Spleen (tissue), 11 donors: ENCODE measurements at regions not wholly inside any gene's neighbourhood (a gene's known extent, or its start where the extent isn't known, plus 50 kb on each side); places are given as distances from the start of the nearest gene placed in this dataset.

Experiments used
- DNase-seq: peaks from one replicate; pipeline ENCODE4 v3.0.0-alpha.2; 2020
- H3K27ac ChIP-seq, 8 donors: fragments of 200-600 bp; sonication (generic) in 7 of 8; 1 replicate in 4 of 8; 2 replicates in 4 of 8; pipeline versions ENCODE4 v1.5.0 to v1.8.0; 2016 to 2021; ENCODE audit warnings: inconsistent platforms in 4 of 8, mild to moderate bottlenecking in 4 of 8, moderate library complexity in 1 of 8
- H3K27me3 ChIP-seq, 7 donors: fragments of 200-600 bp; sonication (generic) in 6 of 7; replicated peaks in 1 of 7; 1 replicate in 4 of 7; 2 replicates in 3 of 7; pipeline versions ENCODE4 v1.5.0 to v1.8.0; 2016 to 2021; ENCODE audit warnings: inconsistent platforms in 3 of 7, mild to moderate bottlenecking in 1 of 7
- H3K36me3 ChIP-seq, 6 donors: fragments of 200-600 bp; sonication (generic) in 5 of 6; 1 replicate in 4 of 6; 2 replicates in 2 of 6; pipeline versions ENCODE4 v1.5.0 to v1.8.0; 2016 to 2021; ENCODE audit warnings: inconsistent platforms in 2 of 6
- H3K4me1 ChIP-seq, 6 donors: fragments of 200-600 bp; sonication (generic) in 5 of 6; 1 replicate in 3 of 6; 2 replicates in 3 of 6; pipeline versions ENCODE4 v1.5.0 to v1.8.0; 2016 to 2021; ENCODE audit warnings: inconsistent platforms in 3 of 6
- H3K4me3 ChIP-seq, 8 donors: fragments of 200-600 bp; sonication (generic) in 7 of 8; 1 replicate in 4 of 8; 2 replicates in 4 of 8; pipeline versions ENCODE4 v1.5.0 to v1.8.0; 2016 to 2021; ENCODE audit warnings: inconsistent platforms in 4 of 8, mild to moderate bottlenecking in 4 of 8, moderate library complexity in 2 of 8
- H3K9me3 ChIP-seq, 8 donors: fragments of 200-600 bp; sonication (generic) in 7 of 8; 1 replicate in 4 of 8; 2 replicates in 4 of 8; pipeline versions ENCODE4 v1.5.0 to v1.8.0; 2016 to 2021; ENCODE audit warnings: inconsistent platforms in 4 of 8
- CTCF ChIP-seq, 11 experiments: fragments of 200-600 bp in 7 of 11; fragments of 450-650 bp in 4 of 11; sonication (generic) in 4 of 11; IDR thresholded peaks in 8 of 11; conservative IDR thresholded peaks in 3 of 11; 1 replicate in 7 of 11; 2 replicates in 4 of 11; pipeline versions ENCODE4 v1.4.0 to v1.8.0; 2016 to 2021; ENCODE audit warnings: antibody characterized with exemption in 11 of 11, inconsistent platforms in 4 of 11, mild to moderate bottlenecking in 1 of 11
- POLR2A ChIP-seq, 3 donors: fragments of 450-650 bp; IDR thresholded peaks; one replicate each; pipeline ENCODE4 v1.5.1; 2017; ENCODE audit warnings: antibody characterized with exemption in 3 of 3, mild to moderate bottlenecking in 1 of 3
- POLR2AphosphoS5 ChIP-seq, 3 donors: sonication (generic); formaldehyde crosslinking; IDR thresholded peaks; one replicate each; pipeline ENCODE4 v1.5.1; 2017; ENCODE audit warnings: antibody characterized with exemption in 3 of 3
- WGBS, 5 donors: extraction: QIAGEN DNeasy Blood & Tissue Kit in 3 of 5; methylation state at CpG; one replicate each; pipeline versions ENCODE4 v1.1.5 to v1.1.7; 2013 to 2018; 5-methylcytosine and 5-hydroxymethylcytosine counted together
- intact Hi-C: fragments of 100-400 bp; cut with DNase I; formaldehyde crosslinking; loops from one replicate; pipeline ENCODE4 v1.15.0; 2023; ENCODE audit warnings: low total_unique reads
- donor health status: healthy with polysubstance abuse.
- donor health status: DM: no; HTN: no; CAD: no; lungs with moderate emphysema.
- donor health status: DM: no; HTN: no; CAD: no.
- donor health status: Bipolar disorder and iron deficiency.
- donor health status: healthy.
- donor health status: DM: no; HTN: no; CAD: no.
- donor health status: DM: yes; HTN: yes; CAD: no.

- no peaks in the 10 kb centered on the region for H3K27me3 ChIP-seq
Observed at GRCh38 chr3:21826416-21826815, 75.4 kb upstream of the ZNF385D start.

GRCh38 chr3:21830541-21830940 lies 79.5 kb upstream of the ZNF385D start:
- H3K4me1 ChIP-seq = no peaks in the 10 kb centered on the region
- H3K9me3 ChIP-seq = peaks cover 0 to 8% (median 0%) of the 10 kb centered on the region in 8 donors
- H3K36me3 ChIP-seq = no peaks in the 10 kb centered on the region
- TF ChIP-seq POLR2AphosphoS5 (IDR thresholded peaks at IDR 0.05) (no peak), POLR2A (IDR thresholded peaks at IDR 0.05) (no peak), CTCF (IDR thresholded peaks at IDR 0.05 in 8 of 11, conservative IDR thresholded peaks at IDR 0.05 in 3 of 11) (no peak)
- H3K27ac ChIP-seq = no peak overlapping the region
- no peak overlapping the region for H3K4me3 ChIP-seq
- H3K27me3 ChIP-seq = no peaks in the 10 kb centered on the region
- intact Hi-C loops = no loop called here
- DNase-seq = no peak
- 59 to 78% (median 74%) methylated on average over 2 of the region's 2 CpGs for WGBS, 5 donors

More at GRCh38 chr3:21826416-21826815, 75.4 kb upstream of the ZNF385D start:
- Histone ChIP-seq H3K36me3 (no peaks in the 10 kb centered on the region), H3K4me1 (no peaks in the 10 kb centered on the region), H3K4me3 (no peak overlapping the region), H3K9me3 (peaks cover 0 to 8% (median 0%) of the 10 kb centered on the region in 8 donors), H3K27ac (no peak overlapping the region)
- intact Hi-C loops = no loop called here
- 0 to 3% (median 2%) methylated on average over 1 of the region's 1 CpG for WGBS, 5 donors
- DNase-seq = no peak
- TF ChIP-seq POLR2AphosphoS5 (IDR thresholded peaks at IDR 0.05) = no peak
- no peak for TF ChIP-seq CTCF (IDR thresholded peaks at IDR 0.05 in 8 of 11, conservative IDR thresholded peaks at IDR 0.05 in 3 of 11)
- TF ChIP-seq POLR2A (IDR thresholded peaks at IDR 0.05) = no peak

- H3K4me1 ChIP-seq = no peaks in the 10 kb centered on the region
- no peak for TF ChIP-seq POLR2A (IDR thresholded peaks at IDR 0.05)
- TF ChIP-seq CTCF (IDR thresholded peaks at IDR 0.05 in 8 of 11, conservative IDR thresholded peaks at IDR 0.05 in 3 of 11) = no peak
- no peak for TF ChIP-seq POLR2AphosphoS5 (IDR thresholded peaks at IDR 0.05)
- H3K36me3 ChIP-seq = no peaks in the 10 kb centered on the region
- DNase-seq = no peak
- H3K9me3 ChIP-seq = peaks cover 0 to 4% (median 0%) of the 10 kb centered on the region in 8 donors
- H3K4me3 ChIP-seq = no peak overlapping the region
- 75 to 85% (median 78%) methylated on average over 2 of the region's 2 CpGs for WGBS, 5 donors
- intact Hi-C loops = no loop called here
- H3K27me3 ChIP-seq = no peaks in the 10 kb centered on the region
- no peak overlapping the region for H3K27ac ChIP-seq
Observed at GRCh38 chr3:21835264-21835663, 84.3 kb upstream of the ZNF385D start.

GRCh38 chr3:21836227-21836626 lies 85.2 kb upstream of the ZNF385D start:
- no peaks in the 10 kb centered on the region for H3K27me3 ChIP-seq
- no peaks in the 10 kb centered on the region for H3K4me1 ChIP-seq
- TF ChIP-seq CTCF (IDR thresholded peaks at IDR 0.05 in 8 of 11, conservative IDR thresholded peaks at IDR 0.05 in 3 of 11) (no peak), POLR2A (IDR thresholded peaks at IDR 0.05) (no peak), POLR2AphosphoS5 (IDR thresholded peaks at IDR 0.05) (no peak)
- whole genome bisulfite sequencing, 5 donors = 78 to 89% (median 87%) methylated on average over 4 of the region's 4 CpGs
- intact Hi-C loops = no loop called here
- H3K27ac ChIP-seq = no peak overlapping the region
- no peaks in the 10 kb centered on the region for H3K36me3 ChIP-seq
- no peak overlapping the region for H3K4me3 ChIP-seq
- DNase-seq = no peak
- H3K9me3 ChIP-seq = no peaks in the 10 kb centered on the region
